ENCODE measurements at regions not wholly inside any gene's neighbourhood (a gene's known extent, or its start where the extent isn't known, plus 50 kb on each side); places are given as distances from the start of the nearest gene placed in this dataset.

DNA sequence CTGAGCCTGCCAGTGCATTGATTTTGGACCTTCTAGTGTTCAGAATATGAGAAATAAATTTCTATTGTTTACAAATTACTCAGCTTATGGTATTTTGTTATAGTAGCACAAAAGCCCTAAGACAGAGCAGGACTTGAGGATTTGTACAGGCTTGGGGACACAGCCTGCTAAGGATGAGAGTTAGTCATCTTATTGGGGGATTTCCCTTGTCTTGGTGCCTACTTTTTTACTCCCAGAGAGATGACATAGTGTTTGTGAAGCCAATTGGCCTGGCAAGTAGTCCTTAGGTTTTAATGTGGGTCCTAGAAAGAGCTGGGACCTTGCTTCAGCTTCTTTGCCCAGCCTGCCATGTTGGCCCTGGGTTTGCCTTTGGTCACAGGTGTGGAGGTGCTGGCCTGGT is 364.0 kb downstream of the REEP3 start:
- TF ChIP-seq, protein P1, sequence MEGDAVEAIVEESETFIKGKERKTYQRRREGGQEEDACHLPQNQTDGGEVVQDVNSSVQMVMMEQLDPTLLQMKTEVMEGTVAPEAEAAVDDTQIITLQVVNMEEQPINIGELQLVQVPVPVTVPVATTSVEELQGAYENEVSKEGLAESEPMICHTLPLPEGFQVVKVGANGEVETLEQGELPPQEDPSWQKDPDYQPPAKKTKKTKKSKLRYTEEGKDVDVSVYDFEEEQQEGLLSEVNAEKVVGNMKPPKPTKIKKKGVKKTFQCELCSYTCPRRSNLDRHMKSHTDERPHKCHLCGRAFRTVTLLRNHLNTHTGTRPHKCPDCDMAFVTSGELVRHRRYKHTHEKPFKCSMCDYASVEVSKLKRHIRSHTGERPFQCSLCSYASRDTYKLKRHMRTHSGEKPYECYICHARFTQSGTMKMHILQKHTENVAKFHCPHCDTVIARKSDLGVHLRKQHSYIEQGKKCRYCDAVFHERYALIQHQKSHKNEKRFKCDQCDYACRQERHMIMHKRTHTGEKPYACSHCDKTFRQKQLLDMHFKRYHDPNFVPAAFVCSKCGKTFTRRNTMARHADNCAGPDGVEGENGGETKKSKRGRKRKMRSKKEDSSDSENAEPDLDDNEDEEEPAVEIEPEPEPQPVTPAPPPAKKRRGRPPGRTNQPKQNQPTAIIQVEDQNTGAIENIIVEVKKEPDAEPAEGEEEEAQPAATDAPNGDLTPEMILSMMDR (IDR thresholded peaks at IDR 0.05; ENCODE audit: extremely low read depth, missing control alignments), result no peak
- DNase-seq (ENCODE audit: low spot score), result no peak

DNA sequence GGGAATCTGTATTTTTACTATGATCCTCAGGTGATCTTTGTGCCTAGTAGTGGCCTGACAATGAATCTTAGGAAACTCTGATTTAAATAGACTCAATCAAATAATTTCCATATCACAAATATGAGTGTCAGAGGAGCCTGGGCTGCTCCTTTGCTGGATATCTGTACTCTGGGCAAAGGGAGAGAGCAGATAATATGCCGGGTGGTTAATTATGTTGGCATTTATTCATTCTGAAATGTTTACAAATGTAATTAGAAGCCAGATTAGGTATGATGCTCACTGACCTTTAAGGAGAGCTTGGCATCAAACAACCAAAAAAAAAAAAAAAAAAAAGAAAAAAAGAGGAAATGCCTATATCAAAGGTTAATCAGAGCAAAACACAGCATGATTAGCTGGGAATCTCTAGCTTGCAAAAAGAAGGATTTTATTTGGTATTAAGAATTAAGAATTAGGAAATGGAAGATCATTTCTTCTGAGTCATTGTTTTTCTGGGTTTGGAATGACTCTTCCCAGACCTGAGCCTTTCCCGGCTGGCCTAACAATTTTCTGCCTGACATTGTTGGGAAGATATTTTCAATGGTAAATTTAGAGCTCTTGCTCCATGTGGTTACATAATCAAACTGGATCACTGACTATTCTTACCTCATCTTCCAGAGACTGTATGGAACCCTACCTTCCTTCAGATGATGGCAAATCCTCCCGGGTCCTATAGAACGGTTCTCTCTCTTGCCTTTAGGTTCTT is 365.3 kb downstream of the REEP3 start:
- no peak for DNase-seq (ENCODE audit: low spot score)
- TF ChIP-seq, protein P1 (IDR thresholded peaks at IDR 0.05; ENCODE audit: extremely low read depth, missing control alignments), result no peak

DNA sequence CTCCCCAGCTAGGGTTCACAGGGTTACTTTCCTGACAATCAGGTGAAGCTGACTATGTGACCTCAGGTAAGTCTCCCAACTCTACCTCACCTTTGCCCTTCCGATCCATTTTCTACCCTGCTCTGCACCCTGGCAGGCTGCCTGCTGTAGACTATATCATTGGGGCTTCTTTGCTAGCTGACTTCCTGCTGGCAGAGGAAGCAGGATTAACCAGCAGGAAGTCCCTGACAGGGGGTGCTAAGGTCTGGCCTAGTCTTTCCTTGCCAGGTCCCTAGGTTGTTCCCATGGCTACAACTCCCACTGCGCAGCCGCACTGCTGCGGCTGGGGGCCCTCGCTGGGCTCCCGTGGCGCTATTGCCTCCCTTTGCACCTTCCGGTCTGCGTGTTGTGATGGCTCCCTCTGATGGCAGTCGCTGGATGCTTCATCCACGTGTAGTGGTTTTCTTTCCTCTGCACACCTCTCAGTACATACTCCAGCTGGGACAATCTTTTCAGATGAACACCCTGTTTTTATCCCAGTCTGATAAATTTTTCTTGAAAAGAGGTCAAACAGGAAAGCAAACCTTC is 365.9 kb downstream of the REEP3 start:
- TF ChIP-seq, protein P1 (IDR thresholded peaks at IDR 0.05; ENCODE audit: extremely low read depth, missing control alignments), result no peak
- DNase-seq (ENCODE audit: low spot score), result no peak

DNA sequence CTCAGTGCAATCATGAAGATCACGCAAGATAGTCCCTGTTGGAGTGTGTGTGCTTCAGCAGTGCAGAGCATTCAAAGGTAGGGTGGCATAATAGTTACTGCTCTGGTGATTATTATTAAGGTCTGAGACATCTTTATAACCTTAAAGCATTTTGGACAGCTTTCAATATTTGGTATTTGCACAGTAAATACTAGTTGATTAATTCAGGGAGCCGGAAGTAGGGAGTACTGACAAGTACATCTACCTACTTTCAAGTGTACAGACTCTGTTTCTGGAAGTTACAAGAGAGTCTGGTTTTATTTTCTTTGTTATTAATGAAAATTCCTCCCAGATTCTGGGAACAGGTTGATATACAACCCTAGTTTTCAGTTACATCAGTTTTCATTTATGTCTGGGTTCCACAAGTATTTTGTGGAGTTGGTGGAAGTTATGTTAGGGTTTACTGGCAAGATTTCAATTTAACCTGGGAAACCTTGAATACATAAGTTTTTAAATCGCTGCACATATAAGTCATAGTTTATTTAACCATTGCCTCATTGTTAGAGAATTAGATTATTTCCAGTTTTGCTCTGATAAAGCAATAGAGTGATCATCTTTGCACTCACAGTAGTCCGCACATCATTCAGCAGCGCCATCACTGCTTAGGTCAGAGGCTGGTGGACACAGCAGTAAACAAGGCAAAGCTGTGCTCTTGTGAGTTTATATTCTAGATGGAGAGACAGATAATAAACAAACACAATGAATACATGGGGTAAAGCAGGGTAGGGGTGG is 366.6 kb downstream of the REEP3 start:
- DNase-seq (ENCODE audit: low spot score), result no peak
- TF ChIP-seq, protein P1 (IDR thresholded peaks at IDR 0.05; ENCODE audit: extremely low read depth, missing control alignments), result no peak

DNA sequence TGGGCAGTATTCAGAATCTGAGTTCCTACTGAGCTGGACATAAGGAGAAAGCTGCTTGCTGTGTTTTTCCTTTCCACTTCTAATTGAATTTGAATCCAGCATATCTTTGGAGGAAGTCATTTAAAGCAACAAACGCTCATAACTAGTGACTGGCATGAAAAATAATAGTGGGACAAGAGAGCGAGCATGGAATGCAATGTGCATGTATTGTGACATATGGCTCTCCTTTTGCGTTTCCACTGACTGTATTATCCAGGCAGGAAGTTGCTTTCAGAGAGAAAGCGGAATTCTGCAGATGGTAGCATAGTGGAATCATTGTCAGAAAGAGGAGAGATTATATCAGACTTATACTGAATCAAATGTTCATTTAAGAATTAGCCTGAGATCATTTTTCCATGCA is 368.6 kb downstream of the REEP3 start:
- DNase-seq (ENCODE audit: low spot score), result no peak
- TF ChIP-seq, protein P1 (IDR thresholded peaks at IDR 0.05; ENCODE audit: extremely low read depth, missing control alignments), result no peak

DNA sequence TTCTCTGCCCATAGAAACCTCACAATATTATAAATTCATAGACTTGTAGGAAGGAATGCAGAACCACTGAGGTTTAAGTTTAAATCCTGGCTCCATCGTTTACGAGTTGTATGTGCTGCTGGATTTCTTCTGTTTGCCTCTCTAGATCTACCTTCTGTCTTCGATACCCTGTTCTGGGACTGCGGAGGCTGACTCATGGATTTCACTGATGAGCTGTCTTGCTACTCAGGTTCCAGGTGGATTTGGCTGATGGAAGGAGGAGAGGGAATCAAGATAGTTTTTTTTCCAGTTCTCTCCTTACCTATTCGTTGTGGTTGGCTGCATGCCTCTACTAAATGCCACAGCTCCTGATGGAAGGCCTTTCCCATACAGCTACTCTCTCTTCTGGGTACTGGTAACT is 375.8 kb downstream of the REEP3 start:
- TF ChIP-seq, protein P1 (IDR thresholded peaks at IDR 0.05; ENCODE audit: extremely low read depth, missing control alignments), result no peak
- DNase-seq (ENCODE audit: low spot score), result no peak

Data from GM20000 (cell line).